GM12878 (cell line): ENCODE measurements at regions not wholly inside any gene's neighbourhood (a gene's known extent, or its start where the extent isn't known, plus 50 kb on each side); places are given as distances from the start of the nearest gene placed in this dataset.

ENCODE experiments used
- ATF7 ChIP-seq: fragments of 450-650 bp; IDR thresholded peaks from 2 replicates; pipeline ENCODE4 v1.6.1; 2016; ENCODE audit warnings: low read depth, mild to moderate bottlenecking
- BACH1 ChIP-seq: fragments of 450-650 bp; IDR thresholded peaks from 2 replicates; pipeline ENCODE4 v1.6.1; 2017; ENCODE audit warnings: mild to moderate bottlenecking, borderline replicate concordance
- BMI1 ChIP-seq: fragments of 450-650 bp; IDR thresholded peaks from 2 replicates; pipeline ENCODE4 v1.6.1; 2016; ENCODE audit warnings: mild to moderate bottlenecking, moderate library complexity, borderline replicate concordance
- CEBPB ChIP-seq, 2 experiments: fragments of 150-350 bp in 1 of 2; IDR thresholded peaks; 2 replicates each; pipeline ENCODE4 v1.6.1; 2012 to 2014; ENCODE audit warnings: low read depth in 2 of 2, low read length in 2 of 2, borderline replicate concordance in 1 of 2, inconsistent platforms in 1 of 2
- CEBPZ ChIP-seq: fragments of 150-350 bp; IDR thresholded peaks from 2 replicates; pipeline ENCODE4 v1.6.1; 2016; ENCODE audit warnings: low read depth, low read length
- CREM ChIP-seq: IDR thresholded peaks from 2 replicates; pipeline ENCODE4 v1.6.1; 2014; ENCODE audit warnings: antibody characterized with exemption, low read depth
- E2F4 ChIP-seq: IDR thresholded peaks from 2 replicates; pipeline ENCODE4 v1.6.1; 2012; ENCODE audit warnings: low read depth, low read length, improper control_type of control experiment
- EGR1 ChIP-seq, 2 experiments: IDR thresholded peaks; 1 replicate in 1 of 2; 2 replicates in 1 of 2; pipeline ENCODE4 v1.6.1; 2011 to 2012; ENCODE audit warnings: low read depth in 2 of 2, low read length in 2 of 2, borderline replicate concordance in 1 of 2, mild to moderate bottlenecking in 1 of 2, moderate library complexity in 1 of 2
- ETV6 ChIP-seq, 2 experiments: fragments of 450-650 bp in 1 of 2; IDR thresholded peaks in 1 of 2; conservative IDR thresholded peaks in 1 of 2; 2 replicates each; pipeline ENCODE4 v1.6.1; 2014; ENCODE audit warnings: antibody characterized with exemption in 1 of 2, borderline replicate concordance in 1 of 2, low read depth in 1 of 2, mild to moderate bottlenecking in 1 of 2, moderate library complexity in 1 of 2
- FOXK2 ChIP-seq: fragments of 450-650 bp; IDR thresholded peaks from 2 replicates; pipeline ENCODE4 v1.6.1; 2017; ENCODE audit warnings: mild to moderate bottlenecking, moderate library complexity
- GATAD2B ChIP-seq: fragments of 450-650 bp; conservative IDR thresholded peaks from 2 replicates; pipeline ENCODE4 v1.6.1; 2017; ENCODE audit warnings: low read depth, mild to moderate bottlenecking, moderate library complexity
- IKZF1 ChIP-seq: fragments of 450-650 bp; conservative IDR thresholded peaks from 2 replicates; pipeline ENCODE4 v1.6.1; 2017; ENCODE audit warnings: antibody characterized with exemption, mild to moderate bottlenecking
- IRF4 ChIP-seq: IDR thresholded peaks from 2 replicates; pipeline ENCODE4 v1.6.1; 2011; ENCODE audit warnings: low read depth, low read length
- MYB ChIP-seq: fragments of 150-350 bp; IDR thresholded peaks from 2 replicates; pipeline ENCODE4 v1.6.1; 2014; ENCODE audit warnings: mild to moderate bottlenecking, low read depth, low read length, borderline replicate concordance
- NR2C1 ChIP-seq: fragments of 450-650 bp; IDR thresholded peaks from 2 replicates; pipeline ENCODE4 v1.6.1; 2017; ENCODE audit warnings: antibody characterized with exemption, mild to moderate bottlenecking, moderate library complexity
- PAX8 ChIP-seq: fragments of 450-650 bp; IDR thresholded peaks from 2 replicates; pipeline ENCODE4 v1.6.1; 2017; ENCODE audit warnings: mild to moderate bottlenecking, moderate library complexity
- POLR2A ChIP-seq: IDR thresholded peaks from 2 replicates; pipeline ENCODE4 v1.6.1; 2011; ENCODE audit warnings: low read depth, mild to moderate bottlenecking, low read length
- POLR2AphosphoS2 ChIP-seq: IDR thresholded peaks from 2 replicates; pipeline ENCODE4 v1.6.1; 2011; ENCODE audit warnings: low read depth, mild to moderate bottlenecking, low read length, improper control_type of control experiment, moderate library complexity
- POLR2AphosphoS5 ChIP-seq: IDR thresholded peaks from 2 replicates; pipeline ENCODE4 v1.6.1; 2011; ENCODE audit warnings: mild to moderate bottlenecking, low read length, inconsistent platforms
- POU2F2 ChIP-seq: IDR thresholded peaks from 3 replicates; pipeline ENCODE4 v1.6.1; 2011; ENCODE audit warnings: low read depth, mild to moderate bottlenecking, low read length, borderline replicate concordance
- RBBP5 ChIP-seq: fragments of 200-600 bp; sonication (generic); conservative IDR thresholded peaks from 2 replicates; pipeline ENCODE4 v1.6.1; 2016
- SIN3A ChIP-seq: IDR thresholded peaks from 2 replicates; pipeline ENCODE4 v1.6.1; 2012; ENCODE audit warnings: low read depth, low read length, improper control_type of control experiment
- SRF ChIP-seq, 2 experiments: IDR thresholded peaks; 2 replicates each; pipeline ENCODE4 v1.6.1; 2011; ENCODE audit warnings: low read depth in 2 of 2, low read length in 2 of 2, mild to moderate bottlenecking in 1 of 2, moderate library complexity in 1 of 2
- STAT3 ChIP-seq: IDR thresholded peaks from 2 replicates; pipeline ENCODE4 v1.6.1; 2011; ENCODE audit warnings: low read depth, low read length, improper control_type of control experiment
- SUPT20H ChIP-seq: IDR thresholded peaks from 2 replicates; pipeline ENCODE4 v1.6.1; 2011; ENCODE audit warnings: low read depth, mild to moderate bottlenecking, low read length, moderate library complexity, borderline replicate concordance; ENCODE audit not compliant: control insufficient read depth
- TBL1XR1 ChIP-seq: IDR thresholded peaks from 2 replicates; pipeline ENCODE4 v1.6.1; 2012; ENCODE audit warnings: low read depth, low read length, improper control_type of control experiment
- TCF7 ChIP-seq: IDR thresholded peaks from 2 replicates; pipeline ENCODE4 v1.6.1; 2014; ENCODE audit warnings: antibody characterized with exemption, borderline replicate concordance
- TF ChIP-seq, protein P1 (sequence below): IDR thresholded peaks from 2 replicates; pipeline ENCODE4 v1.6.1; 2012; ENCODE audit warnings: low read depth, low read length, improper control_type of control experiment
- TF ChIP-seq, protein P2 (sequence below): fragments of 450-650 bp; IDR thresholded peaks from 2 replicates; pipeline ENCODE4 v1.6.1; 2017; ENCODE audit warnings: borderline replicate concordance

GRCh38 chr1:182249201-182249676 lies 142.4 kb downstream of the GLUL start (continued):
- TF ChIP-seq ETV6 (conservative IDR thresholded peaks at IDR 0.05 in 1 of 2, IDR thresholded peaks at IDR 0.05 in 1 of 2; ENCODE audit: borderline replicate concordance in 1 of 2, low read depth in 1 of 2) (peak in 1 of 2 experiments; percentile 67; a peak in 1 of 4 replicates), FOXK2 (no peak), MYB (no peak), E2F4 (no peak), CREM (0 out of 2 replicates have a peak, but pooled peaks have one; percentile 29), IRF4 (peak; percentile 91), TCF7 (no peak), POU2F2 (no peak), STAT3 (no peak), POLR2AphosphoS5 (no peak), BACH1 (no peak), EGR1 (IDR thresholded peaks at IDR 0.05; ENCODE audit: borderline replicate concordance in 1 of 2, low read depth in 2 of 2, low read length in 2 of 2) (no peak), CEBPZ (no peak), POLR2A (no peak), GATAD2B (no peak), SIN3A (no peak), SUPT20H (no peak), POLR2AphosphoS2 (no peak), ATF7 (no peak), RBBP5 (no peak), BMI1 (no peak), NR2C1 (no peak), SRF (IDR thresholded peaks at IDR 0.05; ENCODE audit: low read depth in 2 of 2, low read length in 2 of 2) (no peak), CEBPB (IDR thresholded peaks at IDR 0.05; ENCODE audit: borderline replicate concordance in 1 of 2, low read depth in 2 of 2, low read length in 2 of 2) (no peak), PAX8 (no peak), IKZF1 (0 out of 2 replicates have a peak, but pooled peaks have one; percentile 31), TBL1XR1 (no peak)
- TF ChIP-seq, protein P1, sequence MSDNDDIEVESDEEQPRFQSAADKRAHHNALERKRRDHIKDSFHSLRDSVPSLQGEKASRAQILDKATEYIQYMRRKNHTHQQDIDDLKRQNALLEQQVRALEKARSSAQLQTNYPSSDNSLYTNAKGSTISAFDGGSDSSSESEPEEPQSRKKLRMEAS, result no peak
- TF ChIP-seq, protein P2, sequence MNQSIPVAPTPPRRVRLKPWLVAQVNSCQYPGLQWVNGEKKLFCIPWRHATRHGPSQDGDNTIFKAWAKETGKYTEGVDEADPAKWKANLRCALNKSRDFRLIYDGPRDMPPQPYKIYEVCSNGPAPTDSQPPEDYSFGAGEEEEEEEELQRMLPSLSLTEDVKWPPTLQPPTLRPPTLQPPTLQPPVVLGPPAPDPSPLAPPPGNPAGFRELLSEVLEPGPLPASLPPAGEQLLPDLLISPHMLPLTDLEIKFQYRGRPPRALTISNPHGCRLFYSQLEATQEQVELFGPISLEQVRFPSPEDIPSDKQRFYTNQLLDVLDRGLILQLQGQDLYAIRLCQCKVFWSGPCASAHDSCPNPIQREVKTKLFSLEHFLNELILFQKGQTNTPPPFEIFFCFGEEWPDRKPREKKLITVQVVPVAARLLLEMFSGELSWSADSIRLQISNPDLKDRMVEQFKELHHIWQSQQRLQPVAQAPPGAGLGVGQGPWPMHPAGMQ, result no peak
